GM10248 (cell line): ENCODE measurements at regions not wholly inside any gene's neighbourhood (a gene's known extent, or its start where the extent isn't known, plus 50 kb on each side); places are given as distances from the start of the nearest gene placed in this dataset.

Experiments used
- CTCF ChIA-PET: fragments of 300-600 bp; sonication (Branson Sonifier 250); formaldehyde crosslinking; extraction: SDS; loops from one replicate; lab custom pipeline; 2021; ENCODE audit warnings: antibody characterized with exemption; lab: Yijun Ruan, JAX
- POLR2A ChIA-PET: fragments of 350-650 bp; sonication (Branson Sonifier 250); formaldehyde crosslinking; extraction: SDS; loops from one replicate; lab custom pipeline; 2020; ENCODE audit warnings: antibody characterized with exemption; lab: Yijun Ruan, JAX
- DNase-seq: peaks from one replicate; pipeline ENCODE4 v3.0.0; 2012; ENCODE audit errors: extremely low spot score
- TF ChIP-seq, protein P1 (sequence below): IDR thresholded peaks from 2 replicates; pipeline ENCODE4 v1.5.1; 2012; ENCODE audit warnings: mild to moderate bottlenecking, low read depth; ENCODE audit errors: extremely low read depth, missing control alignments, control extremely low read depth

DNA sequence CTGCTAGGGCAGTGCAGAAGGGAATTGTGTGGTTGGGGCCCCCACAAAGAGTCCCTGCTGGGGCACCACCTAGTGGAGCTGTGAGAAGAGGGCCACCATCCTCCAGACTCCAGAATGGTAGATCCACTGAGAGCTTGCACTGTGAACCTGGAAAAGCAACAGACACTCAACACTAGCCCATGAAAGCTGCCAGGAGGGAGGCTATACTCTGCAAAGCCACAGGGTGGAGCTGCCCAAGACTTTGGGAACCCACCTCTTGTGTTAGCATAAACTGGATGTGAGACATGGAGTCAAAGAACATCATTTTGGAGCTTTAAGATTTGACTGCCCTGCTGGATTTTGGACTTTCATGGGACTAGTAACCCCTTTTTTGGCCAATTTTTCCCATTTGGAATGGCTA, 328.4 kb upstream of the KHDRBS2 start:
- POLR2A ChIA-PET = no interaction called here
- TF ChIP-seq, protein P1, sequence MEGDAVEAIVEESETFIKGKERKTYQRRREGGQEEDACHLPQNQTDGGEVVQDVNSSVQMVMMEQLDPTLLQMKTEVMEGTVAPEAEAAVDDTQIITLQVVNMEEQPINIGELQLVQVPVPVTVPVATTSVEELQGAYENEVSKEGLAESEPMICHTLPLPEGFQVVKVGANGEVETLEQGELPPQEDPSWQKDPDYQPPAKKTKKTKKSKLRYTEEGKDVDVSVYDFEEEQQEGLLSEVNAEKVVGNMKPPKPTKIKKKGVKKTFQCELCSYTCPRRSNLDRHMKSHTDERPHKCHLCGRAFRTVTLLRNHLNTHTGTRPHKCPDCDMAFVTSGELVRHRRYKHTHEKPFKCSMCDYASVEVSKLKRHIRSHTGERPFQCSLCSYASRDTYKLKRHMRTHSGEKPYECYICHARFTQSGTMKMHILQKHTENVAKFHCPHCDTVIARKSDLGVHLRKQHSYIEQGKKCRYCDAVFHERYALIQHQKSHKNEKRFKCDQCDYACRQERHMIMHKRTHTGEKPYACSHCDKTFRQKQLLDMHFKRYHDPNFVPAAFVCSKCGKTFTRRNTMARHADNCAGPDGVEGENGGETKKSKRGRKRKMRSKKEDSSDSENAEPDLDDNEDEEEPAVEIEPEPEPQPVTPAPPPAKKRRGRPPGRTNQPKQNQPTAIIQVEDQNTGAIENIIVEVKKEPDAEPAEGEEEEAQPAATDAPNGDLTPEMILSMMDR = no peak
- no peak for DNase-seq
- CTCF ChIA-PET = interaction anchor here (1.2 kb wide), 1 partner anchor 22 kb away, joined by 3 read pairs; no protein-coding TSS in a partner anchor

DNA sequence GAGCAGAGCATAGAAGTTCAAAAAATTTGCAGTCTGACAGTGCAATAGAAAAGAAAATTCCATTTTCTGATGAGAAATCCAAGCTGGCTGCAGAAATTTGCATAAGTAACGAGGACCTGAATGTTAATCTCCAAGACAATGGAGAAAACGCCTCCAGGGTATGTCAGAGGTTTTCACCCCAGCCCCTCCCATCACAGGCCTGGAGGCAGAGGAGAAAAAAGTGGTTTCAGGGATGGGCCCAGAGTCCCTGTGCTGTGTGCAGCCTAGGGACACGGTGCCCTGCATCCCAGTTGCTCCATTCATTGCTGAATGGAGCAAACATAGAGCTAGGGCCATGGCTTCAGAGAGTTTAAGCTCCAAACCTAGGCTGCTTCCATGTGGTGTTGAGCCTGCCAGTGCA, 327.9 kb upstream of the KHDRBS2 start:
- CTCF ChIA-PET = interaction anchor here (1.2 kb wide), 1 partner anchor 23 kb away, joined by 3 read pairs; no protein-coding TSS in a partner anchor
- DNase-seq = no peak
- TF ChIP-seq, protein P1 = no peak
- POLR2A ChIA-PET = no interaction called here

DNA sequence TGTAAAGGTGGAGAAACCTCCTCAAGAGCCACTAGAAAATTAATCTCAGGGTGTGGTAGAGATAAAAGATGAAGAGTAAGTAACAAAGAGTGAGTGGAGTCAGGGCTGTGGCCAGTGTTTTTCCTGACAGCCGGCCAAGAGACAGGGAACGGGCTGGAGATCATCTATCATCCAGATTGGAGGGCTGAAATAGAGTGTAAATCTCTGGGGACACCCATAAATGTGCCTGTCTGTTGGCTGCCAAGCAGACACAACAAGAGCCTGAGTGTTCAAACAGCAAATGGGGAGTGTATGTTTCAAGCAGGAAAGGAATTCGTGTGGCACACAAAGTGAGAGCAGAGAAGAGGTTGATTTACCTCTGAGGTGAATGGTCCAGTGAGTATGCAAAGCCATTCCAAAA, 326.4 kb upstream of the KHDRBS2 start:
- POLR2A ChIA-PET = no interaction called here
- DNase-seq = no peak
- TF ChIP-seq, protein P1 = no peak
- CTCF ChIA-PET = no interaction called here

DNA sequence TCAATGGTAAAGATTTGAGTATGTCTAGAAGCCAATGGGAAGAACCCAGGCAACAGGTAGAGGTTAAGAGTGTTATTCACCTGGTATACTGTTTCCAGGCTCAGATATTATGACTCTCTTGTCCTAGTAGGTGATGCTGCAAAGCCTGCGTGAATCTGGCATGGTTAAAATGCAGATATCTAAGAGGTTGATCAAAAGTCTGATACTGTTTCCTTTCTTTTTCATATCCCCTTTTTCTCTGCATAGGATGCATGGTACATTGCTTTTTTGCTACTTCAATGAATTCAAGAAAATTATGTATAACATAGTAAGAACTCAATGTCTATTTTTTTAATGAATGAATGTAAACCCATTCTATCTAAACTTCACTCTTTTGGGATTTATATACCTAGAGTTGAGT, 284.3 kb upstream of the KHDRBS2 start:
- DNase-seq = no peak
- CTCF ChIA-PET = no interaction called here
- TF ChIP-seq, protein P1 = no peak
- POLR2A ChIA-PET = no interaction called here

DNA sequence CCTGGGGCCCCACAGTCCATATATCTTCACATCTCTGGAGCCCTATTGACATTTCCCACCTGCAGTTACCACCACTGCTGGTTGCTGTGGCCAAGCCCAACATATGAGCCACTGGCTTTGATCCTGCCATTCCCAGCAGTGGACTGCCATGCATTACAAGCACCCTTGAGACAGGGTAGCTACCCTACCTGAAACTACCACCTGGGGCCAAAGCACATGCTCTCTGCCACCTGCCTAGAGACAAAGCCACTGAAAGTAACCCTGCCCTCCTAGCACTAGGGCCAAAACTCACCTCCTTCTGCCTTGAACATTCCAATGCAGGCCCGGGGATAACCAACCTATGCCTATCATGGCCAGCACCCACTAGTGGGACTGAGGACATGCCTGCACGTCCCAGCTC, 255.5 kb upstream of the KHDRBS2 start:
- CTCF ChIA-PET = no interaction called here
- DNase-seq = no peak
- TF ChIP-seq, protein P1 = no peak
- POLR2A ChIA-PET = no interaction called here

DNA sequence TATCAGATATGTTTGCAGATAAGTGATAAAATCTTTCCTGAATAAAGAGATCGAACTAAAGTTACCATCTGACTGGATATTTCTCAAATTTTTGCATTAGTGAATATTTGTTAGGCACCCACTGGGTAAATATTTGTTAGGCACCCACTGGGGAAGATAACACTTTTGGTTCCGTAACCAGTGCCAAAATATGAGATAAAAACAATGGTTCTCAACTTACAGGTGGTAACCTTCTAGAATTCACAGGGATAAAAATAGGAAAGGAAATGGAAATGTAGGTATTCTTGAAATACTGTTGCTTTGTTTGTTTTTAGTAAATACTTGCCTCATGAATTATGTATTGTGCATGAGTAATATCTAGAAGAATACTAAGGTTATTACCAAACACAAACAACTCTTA, 245.0 kb upstream of the KHDRBS2 start:
- CTCF ChIA-PET = interaction anchor here (1.6 kb wide), 1 partner anchor 18 kb away, joined by 6 read pairs; no protein-coding TSS in a partner anchor
- TF ChIP-seq, protein P1 = no peak
- no peak for DNase-seq
- POLR2A ChIA-PET = no interaction called here

DNA sequence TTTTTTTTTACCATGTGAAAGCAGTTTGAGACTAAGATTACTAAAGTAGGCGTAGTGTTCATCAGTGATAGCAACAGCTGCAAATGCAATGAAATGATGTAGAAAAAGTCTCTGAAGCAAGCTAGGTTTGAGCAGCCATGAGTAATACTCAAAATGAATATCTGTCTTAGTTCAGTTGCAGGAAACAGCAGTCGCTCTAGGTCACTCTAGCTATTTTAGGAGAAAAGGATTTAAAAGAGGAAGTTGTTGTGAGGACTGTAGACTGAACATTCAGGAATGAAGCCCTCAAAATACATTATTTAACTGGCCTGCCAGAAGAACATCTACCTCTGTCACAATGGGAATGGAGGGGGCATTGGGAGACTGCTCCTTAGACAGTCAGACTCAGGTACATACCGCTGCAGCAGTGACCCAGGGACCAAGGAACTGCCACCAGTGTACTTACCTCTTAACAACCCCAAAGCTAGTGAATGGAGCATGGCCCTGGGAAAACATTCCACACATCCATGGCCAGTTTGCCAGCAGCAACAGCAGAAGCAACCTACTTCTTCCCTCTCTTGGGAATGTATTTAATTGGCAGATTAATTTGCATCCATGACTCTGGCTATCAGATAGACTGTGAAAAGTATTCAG, 243.0 kb upstream of the KHDRBS2 start:
- ChIA-PET CTCF (interaction anchor here (1.1 to 1.6 kb wide), 3 partner anchors 9 to 20 kb away, joined by 3 to 6 read pairs (median 4); no protein-coding TSS in a partner anchor), POLR2A (no interaction called here)
- DNase-seq = no peak
- TF ChIP-seq, protein P1 = no peak
